Peyer's patch (tissue), 4 donors: ENCODE measurements at regions not wholly inside any gene's neighbourhood (a gene's known extent, or its start where the extent isn't known, plus 50 kb on each side); places are given as distances from the start of the nearest gene placed in this dataset.
A peak's percentile ranks its signal among the peaks of the same experiment; 100 is the strongest.
"Not testable (repeated sequence)": the region's sequence is repeated elsewhere in the genome, so short reads cannot be mapped to it uniquely, and the experiment has no call there.

ENCODE experiments used
- DNase-seq, 3 donors: peaks; one replicate each; pipeline ENCODE4 v3.0.0-alpha.2; 2017 to 2019
- H3K27ac ChIP-seq, 4 donors: fragments of 200-600 bp; sonication (generic); one replicate each; pipeline ENCODE4 v1.5.1; 2016 to 2019
- H3K27me3 ChIP-seq, 2 donors: fragments of 200-600 bp; sonication (generic); one replicate each; pipeline ENCODE4 v1.5.1; 2019
- H3K36me3 ChIP-seq, 3 donors: fragments of 200-600 bp; sonication (generic); one replicate each; pipeline ENCODE4 v1.5.1; 2016 to 2019
- H3K4me1 ChIP-seq, 4 donors: fragments of 200-600 bp; sonication (generic); one replicate each; pipeline ENCODE4 v1.5.1; 2016 to 2019
- H3K4me3 ChIP-seq, 4 donors: fragments of 200-600 bp; sonication (generic); 1 replicate in 3 of 4; 2 replicates in 1 of 4; pipeline ENCODE4 v1.5.1; 2016 to 2019; ENCODE audit warnings: mild to moderate bottlenecking in 1 of 4
- H3K9me3 ChIP-seq, 4 donors: fragments of 200-600 bp; sonication (generic); one replicate each; pipeline ENCODE4 v1.5.1; 2016 to 2019; ENCODE audit warnings: mild to moderate bottlenecking in 1 of 4

- not testable (repeated sequence) for H3K36me3 ChIP-seq, DNase-seq, H3K4me3 ChIP-seq, H3K9me3 ChIP-seq, H3K27me3 ChIP-seq, H3K4me1 ChIP-seq, H3K27ac ChIP-seq
Measured at GRCh38 chr15:20307137-20307536, 234.5 kb downstream of the GOLGA6L6 start.

DNA sequence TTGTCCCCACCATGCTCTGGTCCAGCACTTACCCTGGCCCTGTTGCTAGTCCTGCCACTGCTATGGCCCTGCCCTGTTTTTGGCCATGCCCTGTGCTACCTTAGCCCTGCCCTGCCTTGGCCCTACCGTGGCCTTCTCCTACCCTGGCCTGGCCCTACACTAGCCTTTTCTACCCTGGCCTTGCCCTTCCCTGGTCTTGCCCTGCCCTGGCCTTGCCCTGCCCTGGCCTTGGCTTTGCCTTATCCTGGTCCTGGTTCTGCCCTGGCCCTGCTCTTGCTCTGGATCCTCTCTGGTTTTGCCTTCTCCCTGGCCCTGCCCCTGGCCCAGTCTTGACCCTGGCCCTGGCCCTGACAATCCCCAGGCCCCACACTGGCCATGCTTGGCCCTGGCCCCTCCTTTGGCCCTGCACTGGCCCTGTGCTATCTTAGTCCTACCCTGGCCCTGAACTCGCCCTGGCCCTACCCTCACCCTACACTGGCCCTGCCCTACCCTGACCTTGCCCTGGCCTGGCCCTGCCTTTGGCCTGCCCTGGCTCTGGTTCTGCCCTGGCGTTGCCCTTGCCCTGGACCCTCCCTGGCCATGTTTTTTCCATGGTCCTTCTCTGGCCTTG lies 235.0 kb downstream of the GOLGA6L6 start:
- DNase-seq, H3K36me3 ChIP-seq, H3K4me3 ChIP-seq, H3K9me3 ChIP-seq, H3K27ac ChIP-seq, H3K27me3 ChIP-seq, H3K4me1 ChIP-seq: not testable (repeated sequence)

DNA sequence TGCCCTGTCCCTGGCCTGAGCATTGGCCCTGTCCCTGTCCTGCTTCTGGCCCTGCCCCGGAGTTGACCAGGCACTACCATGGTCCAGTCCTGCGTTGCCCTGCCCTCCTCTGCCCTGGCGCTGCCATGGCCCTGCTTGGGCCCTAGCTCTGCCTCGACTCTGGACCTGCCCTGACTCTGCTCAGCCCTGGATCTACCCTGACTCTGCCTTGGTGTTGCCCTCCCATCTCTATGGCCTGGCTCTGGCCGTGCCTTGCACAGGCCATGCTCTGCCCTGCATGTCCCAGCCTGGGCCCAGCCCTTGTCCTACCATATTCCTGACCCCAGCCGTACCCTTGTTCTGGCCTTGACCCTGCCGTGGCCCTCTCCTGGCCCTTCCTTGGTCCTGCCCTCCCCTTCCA lies 235.7 kb downstream of the GOLGA6L6 start:
- H3K4me3 ChIP-seq, H3K9me3 ChIP-seq, H3K27ac ChIP-seq, H3K4me1 ChIP-seq, H3K36me3 ChIP-seq, DNase-seq, H3K27me3 ChIP-seq: not testable (repeated sequence)

- not testable (repeated sequence) for H3K36me3 ChIP-seq, H3K4me3 ChIP-seq, H3K27ac ChIP-seq, H3K4me1 ChIP-seq, DNase-seq, H3K9me3 ChIP-seq, H3K27me3 ChIP-seq
Measured at GRCh38 chr15:20305015-20305465, 236.6 kb downstream of the GOLGA6L6 start.

DNA sequence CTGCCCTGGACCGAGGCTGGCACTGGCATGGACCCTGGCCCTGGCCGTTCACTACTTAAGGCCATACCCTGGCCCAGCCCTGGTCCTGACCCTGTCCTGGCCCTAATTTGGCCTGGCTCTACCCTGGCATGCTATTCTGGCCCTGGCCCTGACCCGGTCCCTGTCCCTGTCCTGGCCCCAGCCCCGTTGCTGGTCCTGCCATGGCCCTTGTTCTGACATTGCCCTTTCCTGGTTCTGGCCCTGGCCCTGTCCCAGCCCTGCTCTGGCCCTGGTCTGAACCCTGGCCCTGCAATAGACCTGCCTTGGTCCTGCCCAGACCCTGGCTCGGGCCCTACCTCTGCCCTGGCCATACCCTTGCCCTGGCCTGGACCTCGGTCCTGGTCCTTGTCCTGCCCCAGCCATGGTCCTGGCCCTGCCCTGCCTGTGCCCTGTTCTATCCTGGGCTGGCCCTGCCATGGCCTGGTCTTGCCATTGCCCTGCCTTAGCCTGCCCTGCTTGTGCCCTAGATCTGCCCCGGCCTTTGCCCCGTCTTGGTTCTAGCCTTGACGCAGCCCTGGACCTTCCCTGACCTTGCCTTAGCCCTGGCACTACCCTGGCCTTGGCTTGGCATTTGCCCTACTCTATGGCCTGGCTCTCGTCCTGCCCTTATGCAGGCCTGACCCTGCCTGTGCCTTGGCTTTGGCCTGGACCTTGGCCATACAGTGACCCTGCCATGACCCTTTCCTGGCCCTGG lies 237.2 kb downstream of the GOLGA6L6 start:
- not testable (repeated sequence) for H3K9me3 ChIP-seq, H3K4me1 ChIP-seq, H3K27ac ChIP-seq, H3K4me3 ChIP-seq, H3K36me3 ChIP-seq, H3K27me3 ChIP-seq
- DNase-seq: peak in 1 of 3 donors; percentile 12

DNA sequence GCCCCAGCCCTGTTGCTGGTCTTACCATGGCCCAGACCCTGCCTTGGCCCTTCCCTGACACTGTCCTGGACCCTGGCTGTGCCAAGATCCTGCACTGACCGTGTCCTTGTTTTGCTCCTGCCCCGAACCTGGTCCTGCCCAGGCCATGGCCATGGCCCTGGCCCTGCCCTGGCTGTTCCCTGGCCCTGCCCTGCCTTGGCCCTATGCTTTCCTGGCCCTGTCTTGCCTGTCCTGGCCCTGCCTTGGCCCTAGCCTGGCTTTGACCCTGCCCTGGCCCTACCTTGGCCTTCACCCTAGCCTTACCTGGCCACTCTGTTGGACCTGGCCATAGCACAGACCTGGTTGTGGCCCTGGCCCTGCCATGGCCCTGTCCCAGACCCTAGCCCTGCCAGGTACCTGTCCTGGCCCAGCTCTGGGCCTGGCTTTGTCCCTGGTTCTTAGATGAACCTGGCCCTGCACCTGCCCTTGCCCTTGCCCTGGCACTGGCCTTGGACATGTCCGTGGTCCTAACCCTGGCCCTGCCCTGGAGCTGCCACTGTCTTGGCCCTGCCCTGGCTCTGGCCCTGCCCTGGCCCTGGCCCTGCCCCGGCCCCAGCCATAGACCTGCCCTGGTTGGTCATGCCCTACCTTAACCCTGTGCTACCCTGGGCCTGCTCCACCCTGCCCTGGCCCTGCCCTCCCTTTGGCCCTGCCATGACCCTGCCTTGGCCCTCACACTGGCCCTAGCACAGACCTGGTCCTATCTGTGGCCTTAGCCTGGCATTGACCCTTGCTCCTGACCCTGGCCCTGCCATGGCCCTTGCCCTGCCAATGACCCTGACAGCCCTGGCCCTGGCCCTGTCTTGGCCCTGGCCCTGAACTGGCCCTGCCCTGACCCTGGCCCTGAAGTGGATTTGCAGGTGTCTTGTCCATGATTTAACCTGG lies 238.1 kb downstream of the GOLGA6L6 start:
- not testable (repeated sequence) for H3K4me1 ChIP-seq, H3K9me3 ChIP-seq, H3K4me3 ChIP-seq, H3K36me3 ChIP-seq, H3K27me3 ChIP-seq, H3K27ac ChIP-seq
- peak in 1 of 3 donors; percentile 13 for DNase-seq

GRCh38 chr15:20302141-20303069 lies 239.2 kb downstream of the GOLGA6L6 start:
- not testable (repeated sequence) for H3K4me1 ChIP-seq, H3K27me3 ChIP-seq, H3K9me3 ChIP-seq, H3K27ac ChIP-seq, H3K36me3 ChIP-seq, H3K4me3 ChIP-seq
- DNase-seq: peak in 1 of 3 donors; percentile 14

DNA sequence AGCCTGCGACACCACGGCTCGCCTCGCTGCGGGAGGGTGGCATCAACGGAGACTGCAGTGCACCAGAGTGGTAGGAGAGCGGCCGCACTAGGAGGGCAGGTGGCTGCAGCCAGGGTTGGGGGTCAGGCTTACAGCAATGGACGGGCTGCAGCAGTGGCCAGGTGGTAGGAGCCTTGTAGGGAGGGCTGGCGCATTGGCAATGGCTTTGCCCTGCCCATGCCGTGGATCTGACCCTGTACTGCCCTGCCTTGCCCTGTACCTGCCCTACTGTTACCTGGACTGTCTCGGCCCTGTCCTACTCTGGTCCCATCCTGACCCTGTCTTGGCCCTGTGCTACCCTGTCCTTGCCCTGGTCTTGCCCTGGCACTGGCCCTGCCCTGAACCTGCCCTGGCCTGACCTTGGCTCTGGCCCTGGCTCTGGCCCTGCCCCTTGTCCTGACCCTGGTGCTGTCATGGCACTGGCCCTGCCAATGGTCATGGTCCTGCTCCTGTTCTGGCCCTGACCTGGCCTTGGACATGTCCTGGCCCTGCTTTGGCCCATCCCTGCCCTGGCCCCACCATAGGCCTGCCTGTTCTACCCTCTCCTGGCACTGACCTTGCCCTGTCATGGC lies 240.0 kb downstream of the GOLGA6L6 start:
- H3K27ac ChIP-seq, H3K9me3 ChIP-seq, H3K27me3 ChIP-seq, H3K4me3 ChIP-seq, H3K4me1 ChIP-seq, H3K36me3 ChIP-seq: not testable (repeated sequence)
- peak in 2 of 3 donors; percentile 11 to 45 for DNase-seq

DNA sequence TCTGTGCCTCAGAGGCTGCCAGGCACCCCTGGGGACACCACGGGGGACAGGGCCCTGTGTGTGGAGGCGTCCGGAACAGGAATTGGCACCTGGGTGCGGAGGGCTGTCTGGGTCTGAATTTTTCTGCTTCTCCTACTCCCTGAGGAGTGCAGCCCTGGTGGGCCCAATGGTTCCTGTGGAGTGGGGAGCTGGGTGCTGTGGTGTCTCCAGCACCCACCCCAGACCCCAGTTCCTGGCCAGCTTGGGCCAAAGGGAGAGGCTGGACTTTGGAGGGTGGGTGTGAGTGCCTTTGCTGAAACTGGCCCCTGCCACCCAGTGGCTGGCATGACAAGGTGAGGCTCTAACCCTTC lies 240.6 kb downstream of the GOLGA6L6 start:
- H3K36me3 ChIP-seq, H3K27me3 ChIP-seq, H3K4me1 ChIP-seq, H3K9me3 ChIP-seq, H3K4me3 ChIP-seq, H3K27ac ChIP-seq: not testable (repeated sequence)
- DNase-seq: peak in 1 of 3 donors; percentile 9

DNA sequence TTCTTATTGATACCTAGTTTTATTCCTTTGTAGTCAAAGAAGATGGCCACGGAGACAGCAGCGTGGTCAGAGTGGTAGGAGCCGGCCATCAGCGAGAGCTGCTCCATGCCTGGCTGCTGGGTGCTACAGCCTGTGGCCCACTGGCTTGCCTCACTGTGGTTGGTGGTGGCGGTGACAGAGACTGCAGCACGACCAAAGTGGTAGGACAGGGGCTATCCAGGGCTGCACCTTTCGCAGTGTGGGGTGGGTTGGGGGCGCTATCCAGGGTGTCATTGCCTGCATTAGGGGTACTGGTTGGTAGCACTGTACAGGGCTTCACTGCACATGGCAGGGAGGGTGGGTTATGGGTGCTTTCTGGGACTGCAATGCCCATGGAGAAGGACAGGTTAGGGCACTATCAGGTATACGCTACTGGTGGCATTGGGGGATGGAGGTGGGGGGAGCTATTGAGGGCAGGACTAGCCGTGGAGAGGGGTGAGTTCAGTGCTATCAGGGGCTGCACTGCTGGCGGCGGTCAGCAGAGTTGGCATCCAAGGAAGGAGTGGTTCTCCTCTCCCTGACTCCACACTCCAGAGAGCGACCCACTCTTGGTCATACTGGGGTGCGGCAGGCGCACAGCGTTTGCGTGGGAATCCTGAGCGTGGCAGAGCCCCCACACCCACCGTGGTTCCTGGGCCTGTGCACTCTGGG lies 241.1 kb downstream of the GOLGA6L6 start:
- peaks cover 0 to 11% (median 0%) of the 10 kb centered on the region in 4 donors for H3K9me3 ChIP-seq
- H3K36me3 ChIP-seq, H3K4me1 ChIP-seq, H3K27me3 ChIP-seq, H3K4me3 ChIP-seq, H3K27ac ChIP-seq: not testable (repeated sequence)
- peak in 2 of 3 donors; percentile 14 to 37 for DNase-seq

DNA sequence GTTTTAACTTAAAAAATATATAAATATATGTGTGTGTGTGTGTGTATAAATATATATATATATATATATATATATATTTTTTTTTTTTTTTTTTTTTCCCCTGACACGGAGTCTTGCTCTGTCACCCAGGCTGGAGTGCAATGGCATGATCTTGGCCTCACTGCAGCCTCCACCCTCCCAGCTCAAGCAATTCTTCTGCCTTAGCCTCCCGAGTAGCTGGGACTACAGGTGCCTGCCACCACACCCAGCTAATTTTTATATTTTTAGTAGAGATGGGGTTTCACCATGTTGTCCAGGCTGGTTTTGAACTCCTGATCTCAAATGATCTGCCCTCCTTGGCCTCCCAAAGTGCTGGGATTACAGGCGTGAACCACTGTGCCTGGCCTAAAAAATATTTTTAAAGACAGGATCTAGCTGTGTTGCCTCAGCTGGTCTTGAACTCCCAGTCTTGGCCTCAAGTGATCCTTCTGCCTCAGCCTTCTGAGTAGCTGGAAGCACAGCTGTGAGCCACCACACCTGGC lies 243.9 kb downstream of the GOLGA6L6 start:
- DNase-seq: peak in 2 of 3 donors; percentile 6 to 8
- H3K4me1 ChIP-seq: not testable (repeated sequence)
- H3K9me3 ChIP-seq: peaks cover 0 to 12% (median 0%) of the 10 kb centered on the region in 4 donors

DNA sequence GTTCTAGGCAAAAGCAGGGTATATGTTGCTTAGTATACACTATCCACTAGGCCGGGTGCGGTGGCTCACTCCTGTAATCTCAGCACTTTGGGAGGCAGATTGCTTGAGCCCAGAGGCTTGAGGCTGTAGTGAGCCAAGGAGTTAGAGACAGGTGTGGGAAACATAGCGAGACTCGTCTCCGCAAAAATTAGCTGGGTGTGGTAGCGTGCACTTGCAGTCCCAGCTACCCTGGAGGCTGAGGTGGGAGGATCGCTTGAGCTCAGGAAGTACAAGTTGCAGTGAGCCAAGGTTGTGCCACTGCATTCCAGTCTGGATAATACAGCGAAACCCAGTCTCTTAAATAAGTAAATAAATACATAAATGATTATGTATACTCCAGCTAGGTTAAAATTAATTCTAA lies 245.3 kb downstream of the GOLGA6L6 start:
- not testable (repeated sequence) for H3K27ac ChIP-seq, H3K36me3 ChIP-seq, H3K4me1 ChIP-seq, H3K9me3 ChIP-seq, H3K27me3 ChIP-seq, H3K4me3 ChIP-seq
- DNase-seq: peak in 2 of 3 donors; percentile 12 to 34

More for the DNA sequence above, 243.9 kb downstream of the GOLGA6L6 start:
- not testable (repeated sequence) for H3K27me3 ChIP-seq, H3K27ac ChIP-seq, H3K36me3 ChIP-seq, H3K4me3 ChIP-seq
